MCF 10A (cell line): ENCODE measurements at regions not wholly inside any gene's neighbourhood (a gene's known extent, or its start where the extent isn't known, plus 50 kb on each side); places are given as distances from the start of the nearest gene placed in this dataset.
"Not testable (repeated sequence)": the region's sequence is repeated elsewhere in the genome, so short reads cannot be mapped to it uniquely, and the experiment has no call there.

Experiments
- BruUV-seq: library from RNA; stranded (reverse); fragments of 400-500 nt; replicated peaks from 2 replicates; lab custom pipeline; 2021; lab: Mats Ljungman, UMichigan
- CTCF ChIA-PET: fragments of 300-600 bp; sonication (Branson Sonifier 250); formaldehyde crosslinking; extraction: SDS; loops from one replicate; lab custom pipeline; 2021; ENCODE audit warnings: antibody characterized with exemption, inconsistent platforms; lab: Yijun Ruan, JAX
- POLR2A ChIA-PET: fragments of 300-600, 350-650 bp; sonication (Branson Sonifier 250); formaldehyde crosslinking; extraction: SDS; loops from one replicate; lab custom pipeline; 2020; ENCODE audit warnings: antibody characterized with exemption, inconsistent platforms; lab: Yijun Ruan, JAX
- DNase-seq: peaks from one replicate; pipeline ENCODE4 v3.0.0-alpha.2; 2018; ENCODE audit not compliant: unreplicated experiment
- H3K27ac Mint-ChIP-seq: one replicate; pipeline ENCODE4 v1.8.0; 2022; ENCODE audit warnings: mild to moderate bottlenecking, low read depth, mixed read lengths; ENCODE audit not compliant: unreplicated experiment
- H3K27me3 Mint-ChIP-seq: one replicate; pipeline ENCODE4 v1.8.0; 2022; ENCODE audit warnings: mixed read lengths; ENCODE audit not compliant: insufficient read depth, unreplicated experiment
- H3K36me3 Mint-ChIP-seq: one replicate; pipeline ENCODE4 v1.8.0; 2022; ENCODE audit warnings: mild to moderate bottlenecking, moderate library complexity, mixed read lengths; ENCODE audit not compliant: insufficient read depth, unreplicated experiment
- H3K4me1 Mint-ChIP-seq: one replicate; pipeline ENCODE4 v1.8.0; 2022; ENCODE audit warnings: mixed read lengths; ENCODE audit not compliant: insufficient read depth, unreplicated experiment
- H3K4me3 Mint-ChIP-seq: one replicate; pipeline ENCODE4 v1.8.0; 2022; ENCODE audit warnings: mild to moderate bottlenecking, moderate library complexity, mixed read lengths; ENCODE audit not compliant: unreplicated experiment
- H3K9me3 Mint-ChIP-seq: one replicate; pipeline ENCODE4 v1.8.0; 2022; ENCODE audit warnings: mixed read lengths; ENCODE audit not compliant: unreplicated experiment
- CTCF ChIP-seq: fragments of 200-600 bp; IDR thresholded peaks from one replicate; pipeline ENCODE4 v1.8.0; 2022; ENCODE audit warnings: antibody characterized with exemption, mild to moderate bottlenecking; ENCODE audit not compliant: unreplicated experiment
- intact Hi-C: fragments of 100-400 bp; cut with micrococcal nuclease; formaldehyde crosslinking; loops from 2 replicates; pipeline ENCODE4 v1.14.1; 2022

- Mint-ChIP-seq H3K27ac (peak overlapping the region; percentile 59), H3K9me3 (no peaks in the 10 kb centered on the region), H3K4me1 (peaks cover 29% of the 10 kb centered on the region), H3K36me3 (no peaks in the 10 kb centered on the region), H3K4me3 (no peak overlapping the region), H3K27me3 (no peaks in the 10 kb centered on the region)
- POLR2A ChIA-PET: interaction anchor here (0.7 kb wide), 1 partner anchor 43 kb away, joined by 3 read pairs; no protein-coding TSS in a partner anchor
- BruUV-seq: no TSS peak
- DNase-seq: peak; percentile 18
- no peak for TF ChIP-seq CTCF
- CTCF ChIA-PET: no interaction called here
- intact Hi-C loops: no loop called here
Observed at GRCh38 chr6:156421933-156422332, 355.2 kb upstream of the ARID1B start.

GRCh38 chr6:156421301-156421700, 355.9 kb upstream of the ARID1B start:
- POLR2A ChIA-PET: interaction anchor here (0.5 kb wide), 1 partner anchor 232 kb away, joined by 3 read pairs; no protein-coding TSS in a partner anchor
- BruUV-seq, intact Hi-C loops, H3K36me3 Mint-ChIP-seq, H3K4me3 Mint-ChIP-seq, H3K27me3 Mint-ChIP-seq, H3K9me3 Mint-ChIP-seq: not testable (repeated sequence)
- Mint-ChIP-seq H3K27ac (peak overlapping the region; percentile 59), H3K4me1 (peaks cover 23% of the 10 kb centered on the region)
- CTCF ChIA-PET: interaction anchor here (1.2 kb wide), 1 partner anchor 10 kb away, joined by 4 read pairs; no protein-coding TSS in a partner anchor
- DNase-seq: peak; percentile 25

GRCh38 chr6:156420172-156420993, 356.8 kb upstream of the ARID1B start:
- ChIA-PET POLR2A (no interaction called here), CTCF (interaction anchor here (1.2 kb wide), 1 partner anchor 9 kb away, joined by 4 read pairs; no protein-coding TSS in a partner anchor)
- H3K27ac Mint-ChIP-seq: peak overlapping the region; percentile 59
- peaks cover 16% of the 10 kb centered on the region for H3K4me1 Mint-ChIP-seq
- H3K9me3 Mint-ChIP-seq: no peaks in the 10 kb centered on the region
- no peaks in the 10 kb centered on the region for H3K27me3 Mint-ChIP-seq
- BruUV-seq: no TSS peak
- DNase-seq: no peak
- no peaks in the 10 kb centered on the region for H3K36me3 Mint-ChIP-seq
- H3K4me3 Mint-ChIP-seq: no peak overlapping the region
- intact Hi-C loops: no loop called here
- no peak for TF ChIP-seq CTCF

GRCh38 chr6:156419594-156419993, 357.6 kb upstream of the ARID1B start:
- TF ChIP-seq CTCF: no peak
- ChIA-PET CTCF (no interaction called here), POLR2A (no interaction called here)
- no peaks in the 10 kb centered on the region for H3K27me3 Mint-ChIP-seq
- H3K9me3 Mint-ChIP-seq: no peaks in the 10 kb centered on the region
- intact Hi-C loops: no loop called here
- H3K36me3 Mint-ChIP-seq: no peaks in the 10 kb centered on the region
- DNase-seq: no peak
- H3K4me3 Mint-ChIP-seq: no peak overlapping the region
- peaks cover 16% of the 10 kb centered on the region for H3K4me1 Mint-ChIP-seq
- no TSS peak for BruUV-seq
- H3K27ac Mint-ChIP-seq: no peak overlapping the region
